ENCODE measurements at regions not wholly inside any gene's neighbourhood (a gene's known extent, or its start where the extent isn't known, plus 50 kb on each side); places are given as distances from the start of the nearest gene placed in this dataset.
"Not testable (repeated sequence)": the region's sequence is repeated elsewhere in the genome, so short reads cannot be mapped to it uniquely, and the experiment has no call there.

GRCh38 chr7:96800824-96801223, 91.2 kb upstream of the SEM1 start:
- POLR2A ChIA-PET = no interaction called here
- H3K4me2 ChIP-seq (ENCODE audit: low read length) = no peak overlapping the region

GRCh38 chr7:96819111-96819700, 109.6 kb upstream of the SEM1 start:
- no peak overlapping the region for H2AFZ ChIP-seq (ENCODE audit: low read length)
- intact Hi-C loops (cut with micrococcal nuclease; ENCODE audit: unreplicated experiment) = no loop called here
- H3K4me2 ChIP-seq (ENCODE audit: low read length) = no peak overlapping the region
- no peak overlapping the region for H3K27ac ChIP-seq (ENCODE audit: low read depth, low read length, poor library complexity, severe bottlenecking)
- no peaks in the 10 kb centered on the region for H4K20me1 ChIP-seq (ENCODE audit: insufficient read depth, low read length)
- no peaks in the 10 kb centered on the region for H3K9me3 ChIP-seq (ENCODE audit: low read length)
- no peaks in the 10 kb centered on the region for H3K9me2 ChIP-seq (ENCODE audit: insufficient read depth, low read length)
- H3K4me1 ChIP-seq (ENCODE audit: insufficient read depth, low read length, poor library complexity, severe bottlenecking) = no peaks in the 10 kb centered on the region
- no peak for DNase-seq (ENCODE audit: low spot score)
- no TSS peak for BruUV-seq (replicated peaks)
- POLR2A ChIA-PET = no interaction called here
- CTCF ChIA-PET (ENCODE audit: unreplicated experiment) = no interaction called here
- TF ChIP-seq CTCF (conservative IDR thresholded peaks at IDR 0.05; ENCODE audit: low read length) (no peak), EZH2phosphoT487 (IDR thresholded peaks at IDR 0.05; ENCODE audit: borderline replicate concordance, low read depth, low read length) (no peak)
- no peak overlapping the region for H3K4me3 ChIP-seq (ENCODE audit: low read depth, low read length, poor library complexity, severe bottlenecking)
- no peaks in the 10 kb centered on the region for H3K79me2 ChIP-seq (ENCODE audit: insufficient read depth, low read depth, low read length)
- H3K36me3 ChIP-seq (ENCODE audit: insufficient read depth, low read length) = no peaks in the 10 kb centered on the region

More at GRCh38 chr7:96800824-96801223, 91.2 kb upstream of the SEM1 start:
- no peak for TF ChIP-seq EZH2phosphoT487 (IDR thresholded peaks at IDR 0.05; ENCODE audit: borderline replicate concordance, low read depth, low read length)
- TF ChIP-seq CTCF (conservative IDR thresholded peaks at IDR 0.05; ENCODE audit: low read length) = no peak
- BruUV-seq (replicated peaks) = no TSS peak
- CTCF ChIA-PET (ENCODE audit: unreplicated experiment) = no interaction called here
- Histone ChIP-seq H3K9me3 (ENCODE audit: low read length) (no peaks in the 10 kb centered on the region), H3K9me2 (ENCODE audit: insufficient read depth, low read length) (no peaks in the 10 kb centered on the region), H3K36me3 (ENCODE audit: insufficient read depth, low read length) (no peaks in the 10 kb centered on the region), H4K20me1 (ENCODE audit: insufficient read depth, low read length) (no peaks in the 10 kb centered on the region), H2AFZ (ENCODE audit: low read length) (no peak overlapping the region), H3K27ac (ENCODE audit: low read depth, low read length, poor library complexity, severe bottlenecking) (no peak overlapping the region), H3K4me1 (ENCODE audit: insufficient read depth, low read length, poor library complexity, severe bottlenecking) (no peaks in the 10 kb centered on the region), H3K79me2 (ENCODE audit: insufficient read depth, low read depth, low read length) (no peaks in the 10 kb centered on the region), H3K4me3 (ENCODE audit: low read depth, low read length, poor library complexity, severe bottlenecking) (no peak overlapping the region)
- intact Hi-C loops (cut with micrococcal nuclease; ENCODE audit: unreplicated experiment) = no loop called here
- DNase-seq (ENCODE audit: low spot score) = no peak

- intact Hi-C loops (cut with micrococcal nuclease; ENCODE audit: unreplicated experiment) = not testable (repeated sequence)
Observed at GRCh38 chr7:96821131-96821530, 111.5 kb upstream of the SEM1 start.

More at GRCh38 chr7:96821131-96821530, 111.5 kb upstream of the SEM1 start:
- H3K9me3 ChIP-seq (ENCODE audit: low read length); DNase-seq (ENCODE audit: low spot score); H3K79me2 ChIP-seq (ENCODE audit: insufficient read depth, low read depth, low read length); H3K36me3 ChIP-seq (ENCODE audit: insufficient read depth, low read length); H3K4me1 ChIP-seq (ENCODE audit: insufficient read depth, low read length, poor library complexity, severe bottlenecking); BruUV-seq (replicated peaks); POLR2A ChIA-PET; H3K27ac ChIP-seq (ENCODE audit: low read depth, low read length, poor library complexity, severe bottlenecking); H2AFZ ChIP-seq (ENCODE audit: low read length); H3K4me3 ChIP-seq (ENCODE audit: low read depth, low read length, poor library complexity, severe bottlenecking); H3K9me2 ChIP-seq (ENCODE audit: insufficient read depth, low read length); H4K20me1 ChIP-seq (ENCODE audit: insufficient read depth, low read length); CTCF ChIA-PET (ENCODE audit: unreplicated experiment); H3K4me2 ChIP-seq (ENCODE audit: low read length): not testable (repeated sequence)
